Putamen (tissue), 1 donor: ENCODE measurements at regions not wholly inside any gene's neighbourhood (a gene's known extent, or its start where the extent isn't known, plus 50 kb on each side); places are given as distances from the start of the nearest gene placed in this dataset.

ENCODE experiments used
- DNase-seq: peaks from one replicate; pipeline ENCODE4 v3.0.0-alpha.2; 2016; ENCODE audit warnings: low spot score

- no peak for DNase-seq
Observed at GRCh38 chr1:43008115-43009060, 49.7 kb upstream of the SLC2A1 start.
